SK-N-SH treated with all-trans-retinoic acid at 6 μM for 48 hours (cell line): ENCODE measurements at regions not wholly inside any gene's neighbourhood (a gene's known extent, or its start where the extent isn't known, plus 50 kb on each side); places are given as distances from the start of the nearest gene placed in this dataset.

Experiments used
- ATAC-seq: fragments of 200-7000 bp; cut with Tn5 transposase; 3 replicates; pipeline ENCODE4 v1.9.1; 2020; ENCODE audit warnings: mild to moderate bottlenecking, moderate library complexity
- CSDC2 ChIP-seq: fragments of 250-450 bp; sonication (Bioruptor Pico); IDR thresholded peaks from 2 replicates; pipeline ENCODE4 v1.5.0; 2020; ENCODE audit warnings: mild to moderate bottlenecking, moderate library complexity
- ISL1 ChIP-seq: fragments of 250-450 bp; sonication (Bioruptor Pico); IDR thresholded peaks from 2 replicates; pipeline ENCODE4 v2.1.2; 2022; ENCODE audit warnings: mild to moderate bottlenecking, moderate library complexity
- POU6F1 ChIP-seq: fragments of 250-450 bp; sonication (Bioruptor Pico); IDR thresholded peaks from 2 replicates; pipeline ENCODE4 v1.8.0; 2021; ENCODE audit warnings: low read depth, mild to moderate bottlenecking, moderate library complexity, borderline replicate concordance
- PPARA ChIP-seq: fragments of 250-450 bp; sonication (Bioruptor Pico); IDR thresholded peaks from 2 replicates; pipeline ENCODE4 v1.5.0; 2020; ENCODE audit warnings: mild to moderate bottlenecking, borderline replicate concordance
- TCF4 ChIP-seq: fragments of 250-450 bp; sonication (Bioruptor Pico); IDR thresholded peaks from 2 replicates; pipeline ENCODE4 v1.8.0; 2021; ENCODE audit warnings: mild to moderate bottlenecking, moderate library complexity, borderline replicate concordance
- ZFP30 ChIP-seq: fragments of 450-650 bp; formaldehyde crosslinking; IDR thresholded peaks from 2 replicates; pipeline ENCODE4 v1.5.0; 2022; ENCODE audit warnings: mild to moderate bottlenecking, moderate library complexity
- ZNF70 ChIP-seq: fragments of 450-650 bp; formaldehyde crosslinking; IDR thresholded peaks from 2 replicates; pipeline ENCODE4 v1.5.0; 2020; ENCODE audit warnings: mild to moderate bottlenecking, moderate library complexity
- ZNF8 ChIP-seq: fragments of 450-650 bp; formaldehyde crosslinking; IDR thresholded peaks from 2 replicates; pipeline ENCODE4 v1.5.0; 2020; ENCODE audit warnings: mild to moderate bottlenecking, moderate library complexity
- TF ChIP-seq, protein P1 (sequence below): fragments of 250-450 bp; sonication (Bioruptor Pico); IDR thresholded peaks from 2 replicates; pipeline ENCODE4 v1.5.0; 2020; ENCODE audit warnings: mild to moderate bottlenecking, moderate library complexity
- TF ChIP-seq, protein P2 (sequence below): fragments of 250-450 bp; sonication (Bioruptor Pico); IDR thresholded peaks from 2 replicates; pipeline ENCODE4 v1.5.1; 2021; ENCODE audit warnings: mild to moderate bottlenecking, moderate library complexity
- TF ChIP-seq, protein P3 (sequence below): fragments of 250-450 bp; sonication (Bioruptor Pico); IDR thresholded peaks from 2 replicates; pipeline ENCODE4 v1.8.0; 2020; ENCODE audit warnings: mild to moderate bottlenecking, moderate library complexity, borderline replicate concordance
- TF ChIP-seq, protein P4 (sequence below): fragments of 250-450 bp; sonication (Bioruptor Pico); IDR thresholded peaks from 2 replicates; pipeline ENCODE4 v1.5.1; 2020; ENCODE audit warnings: low read depth, mild to moderate bottlenecking, moderate library complexity

DNA sequence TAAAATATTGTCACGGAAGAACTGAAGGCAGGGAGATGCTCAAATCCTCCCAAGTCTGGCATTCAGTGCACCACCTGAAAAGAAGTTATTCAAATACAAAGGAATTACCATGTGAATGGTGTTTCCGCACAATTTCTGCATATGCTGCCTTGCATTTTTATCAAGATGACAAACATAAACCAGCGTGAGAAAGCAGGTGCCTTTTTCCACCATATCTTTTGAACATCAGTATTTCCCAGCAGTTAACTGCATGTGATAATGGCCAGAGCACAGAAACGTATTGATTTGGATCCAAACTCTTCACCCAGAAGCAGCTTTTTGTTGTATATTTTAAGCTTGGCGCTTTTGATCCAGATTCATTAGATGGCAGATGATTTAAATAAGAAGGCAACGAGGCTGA is 808.0 kb downstream of the TLE1 start:
- TF ChIP-seq PPARA (CRISPR knock-in tag), result no peak
- TF ChIP-seq, protein P1, sequence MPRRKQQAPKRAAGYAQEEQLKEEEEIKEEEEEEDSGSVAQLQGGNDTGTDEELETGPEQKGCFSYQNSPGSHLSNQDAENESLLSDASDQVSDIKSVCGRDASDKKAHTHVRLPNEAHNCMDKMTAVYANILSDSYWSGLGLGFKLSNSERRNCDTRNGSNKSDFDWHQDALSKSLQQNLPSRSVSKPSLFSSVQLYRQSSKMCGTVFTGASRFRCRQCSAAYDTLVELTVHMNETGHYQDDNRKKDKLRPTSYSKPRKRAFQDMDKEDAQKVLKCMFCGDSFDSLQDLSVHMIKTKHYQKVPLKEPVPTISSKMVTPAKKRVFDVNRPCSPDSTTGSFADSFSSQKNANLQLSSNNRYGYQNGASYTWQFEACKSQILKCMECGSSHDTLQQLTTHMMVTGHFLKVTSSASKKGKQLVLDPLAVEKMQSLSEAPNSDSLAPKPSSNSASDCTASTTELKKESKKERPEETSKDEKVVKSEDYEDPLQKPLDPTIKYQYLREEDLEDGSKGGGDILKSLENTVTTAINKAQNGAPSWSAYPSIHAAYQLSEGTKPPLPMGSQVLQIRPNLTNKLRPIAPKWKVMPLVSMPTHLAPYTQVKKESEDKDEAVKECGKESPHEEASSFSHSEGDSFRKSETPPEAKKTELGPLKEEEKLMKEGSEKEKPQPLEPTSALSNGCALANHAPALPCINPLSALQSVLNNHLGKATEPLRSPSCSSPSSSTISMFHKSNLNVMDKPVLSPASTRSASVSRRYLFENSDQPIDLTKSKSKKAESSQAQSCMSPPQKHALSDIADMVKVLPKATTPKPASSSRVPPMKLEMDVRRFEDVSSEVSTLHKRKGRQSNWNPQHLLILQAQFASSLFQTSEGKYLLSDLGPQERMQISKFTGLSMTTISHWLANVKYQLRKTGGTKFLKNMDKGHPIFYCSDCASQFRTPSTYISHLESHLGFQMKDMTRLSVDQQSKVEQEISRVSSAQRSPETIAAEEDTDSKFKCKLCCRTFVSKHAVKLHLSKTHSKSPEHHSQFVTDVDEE (CRISPR knock-in tag), result peak; percentile 48; the same call in 1 of the 2 replicates
- peak; percentile 59; the same call in 1 of the 2 replicates for TF ChIP-seq TCF4 (CRISPR knock-in tag)
- ATAC-seq, result no peak

DNA sequence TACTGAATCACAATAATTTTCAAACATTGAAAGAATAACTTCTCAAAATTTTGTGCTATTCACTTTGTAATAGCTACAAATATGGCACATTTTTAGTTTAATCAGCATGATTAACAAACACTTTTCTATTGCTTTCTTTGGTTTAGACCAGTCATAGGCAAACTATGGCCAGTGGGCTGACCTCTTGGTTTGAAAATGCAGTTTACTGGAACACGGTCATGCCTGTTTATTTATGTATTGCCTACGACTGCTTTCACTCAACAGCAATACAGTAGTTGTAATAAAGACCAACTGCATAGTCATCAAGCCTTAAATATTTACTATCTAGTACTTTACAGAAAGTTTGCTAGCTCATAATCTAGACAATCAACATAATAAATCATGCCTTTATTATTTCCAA is 810.8 kb downstream of the TLE1 start:
- no peak for ATAC-seq
- TF ChIP-seq PPARA (CRISPR knock-in tag), result no peak
- TF ChIP-seq, protein P2, sequence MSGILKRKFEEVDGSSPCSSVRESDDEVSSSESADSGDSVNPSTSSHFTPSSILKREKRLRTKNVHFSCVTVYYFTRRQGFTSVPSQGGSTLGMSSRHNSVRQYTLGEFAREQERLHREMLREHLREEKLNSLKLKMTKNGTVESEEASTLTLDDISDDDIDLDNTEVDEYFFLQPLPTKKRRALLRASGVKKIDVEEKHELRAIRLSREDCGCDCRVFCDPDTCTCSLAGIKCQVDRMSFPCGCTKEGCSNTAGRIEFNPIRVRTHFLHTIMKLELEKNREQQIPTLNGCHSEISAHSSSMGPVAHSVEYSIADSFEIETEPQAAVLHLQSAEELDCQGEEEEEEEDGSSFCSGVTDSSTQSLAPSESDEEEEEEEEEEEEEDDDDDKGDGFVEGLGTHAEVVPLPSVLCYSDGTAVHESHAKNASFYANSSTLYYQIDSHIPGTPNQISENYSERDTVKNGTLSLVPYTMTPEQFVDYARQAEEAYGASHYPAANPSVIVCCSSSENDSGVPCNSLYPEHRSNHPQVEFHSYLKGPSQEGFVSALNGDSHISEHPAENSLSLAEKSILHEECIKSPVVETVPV (CRISPR knock-in tag), result no peak
- TF ChIP-seq ZNF8 (CRISPR knock-in tag), result no peak
- TF ChIP-seq CSDC2, result no peak
- TF ChIP-seq ZFP30, result no peak
- TF ChIP-seq, protein P3, sequence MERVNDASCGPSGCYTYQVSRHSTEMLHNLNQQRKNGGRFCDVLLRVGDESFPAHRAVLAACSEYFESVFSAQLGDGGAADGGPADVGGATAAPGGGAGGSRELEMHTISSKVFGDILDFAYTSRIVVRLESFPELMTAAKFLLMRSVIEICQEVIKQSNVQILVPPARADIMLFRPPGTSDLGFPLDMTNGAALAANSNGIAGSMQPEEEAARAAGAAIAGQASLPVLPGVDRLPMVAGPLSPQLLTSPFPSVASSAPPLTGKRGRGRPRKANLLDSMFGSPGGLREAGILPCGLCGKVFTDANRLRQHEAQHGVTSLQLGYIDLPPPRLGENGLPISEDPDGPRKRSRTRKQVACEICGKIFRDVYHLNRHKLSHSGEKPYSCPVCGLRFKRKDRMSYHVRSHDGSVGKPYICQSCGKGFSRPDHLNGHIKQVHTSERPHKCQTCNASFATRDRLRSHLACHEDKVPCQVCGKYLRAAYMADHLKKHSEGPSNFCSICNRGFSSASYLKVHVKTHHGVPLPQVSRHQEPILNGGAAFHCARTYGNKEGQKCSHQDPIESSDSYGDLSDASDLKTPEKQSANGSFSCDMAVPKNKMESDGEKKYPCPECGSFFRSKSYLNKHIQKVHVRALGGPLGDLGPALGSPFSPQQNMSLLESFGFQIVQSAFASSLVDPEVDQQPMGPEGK, result no peak
- TF ChIP-seq, protein P1 (CRISPR knock-in tag), result no peak
- TF ChIP-seq, protein P4, sequence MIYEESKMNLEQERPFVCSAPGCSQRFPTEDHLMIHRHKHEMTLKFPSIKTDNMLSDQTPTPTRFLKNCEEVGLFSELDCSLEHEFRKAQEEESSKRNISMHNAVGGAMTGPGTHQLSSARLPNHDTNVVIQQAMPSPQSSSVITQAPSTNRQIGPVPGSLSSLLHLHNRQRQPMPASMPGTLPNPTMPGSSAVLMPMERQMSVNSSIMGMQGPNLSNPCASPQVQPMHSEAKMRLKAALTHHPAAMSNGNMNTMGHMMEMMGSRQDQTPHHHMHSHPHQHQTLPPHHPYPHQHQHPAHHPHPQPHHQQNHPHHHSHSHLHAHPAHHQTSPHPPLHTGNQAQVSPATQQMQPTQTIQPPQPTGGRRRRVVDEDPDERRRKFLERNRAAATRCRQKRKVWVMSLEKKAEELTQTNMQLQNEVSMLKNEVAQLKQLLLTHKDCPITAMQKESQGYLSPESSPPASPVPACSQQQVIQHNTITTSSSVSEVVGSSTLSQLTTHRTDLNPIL, result no peak
- no peak for TF ChIP-seq POU6F1 (CRISPR knock-in tag)
- no peak for TF ChIP-seq ZNF70

DNA sequence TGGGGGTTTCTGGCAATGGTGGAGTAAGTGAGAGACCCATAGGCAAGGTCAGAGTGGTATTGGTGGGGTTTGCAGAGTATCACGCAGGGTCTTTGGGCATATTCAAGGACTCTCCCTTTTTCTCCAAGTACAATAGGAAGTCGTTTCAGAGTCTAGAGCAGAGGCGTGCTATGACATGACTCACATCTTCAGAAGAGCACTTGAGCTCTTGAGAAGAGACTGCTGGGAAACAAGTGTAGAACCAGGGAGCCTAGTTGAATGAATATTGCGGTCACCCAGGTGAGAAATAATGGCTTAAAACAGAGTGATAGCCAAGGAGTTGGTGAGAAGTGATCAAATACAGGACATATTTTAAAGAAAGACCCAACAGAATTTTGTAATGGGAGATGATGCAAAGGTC is 813.4 kb downstream of the TLE1 start:
- no peak for ATAC-seq
- TF ChIP-seq POU6F1 (CRISPR knock-in tag), result no peak

- ATAC-seq, result no peak
- TF ChIP-seq, protein P3, result no peak
- TF ChIP-seq ISL1, result peak; percentile 30; the same call in 1 of the 2 replicates
Measured at GRCh38 chr9:80874276-80874675, 815.1 kb downstream of the TLE1 start.
